ENCODE measurements at regions not wholly inside any gene's neighbourhood (a gene's known extent, or its start where the extent isn't known, plus 50 kb on each side); places are given as distances from the start of the nearest gene placed in this dataset.

DNA sequence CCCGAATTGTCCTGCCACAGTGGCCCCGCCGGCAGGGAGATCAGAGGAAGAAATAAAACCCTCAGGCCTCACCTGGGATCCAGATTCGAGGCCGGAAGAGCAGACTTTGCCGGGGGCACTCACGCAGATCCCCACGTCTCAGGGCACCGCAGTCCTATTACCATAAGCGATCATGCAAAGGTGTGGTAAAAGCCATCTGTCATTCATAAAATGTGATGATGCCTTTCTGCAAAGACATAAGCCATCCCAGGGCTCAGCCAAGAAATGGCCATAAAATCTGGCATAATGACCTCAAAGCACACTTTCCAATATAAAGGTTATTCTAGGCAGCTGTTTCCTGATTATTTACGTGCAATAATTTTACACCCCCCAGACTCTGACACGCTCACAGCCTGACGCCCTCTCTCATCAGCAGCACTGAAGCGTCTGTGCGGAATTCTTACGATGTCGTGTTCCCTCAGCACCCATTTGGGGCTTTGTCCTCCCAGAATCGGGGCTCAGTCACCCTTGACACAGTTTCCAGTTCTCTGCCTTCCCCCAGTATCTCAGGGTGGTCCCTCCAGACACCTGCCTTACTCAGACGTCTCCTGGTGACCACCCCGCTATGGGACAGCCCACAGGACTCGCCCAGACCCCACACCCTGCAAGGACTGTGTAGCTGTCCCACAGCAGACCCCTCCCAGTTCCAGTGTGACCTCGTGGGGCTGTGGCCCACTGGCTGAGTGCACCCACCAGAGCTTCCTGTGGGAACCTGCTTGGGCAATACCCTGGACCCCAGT lies 74.3 kb upstream of the FAM20C start:
- ATAC-seq (no peak), FAIRE-seq (no peak), DNase-seq (ENCODE audit: low read depth in 1 of 2, low spot score in 1 of 2) (no peak)
- peaks cover 12% of the 10 kb centered on the region; the same call in 2 of the 3 replicates for H3K9me3 ChIP-seq
- POLR2A ChIA-PET = no interaction called here
- H3K4me1 ChIP-seq = no peaks in the 10 kb centered on the region
- CTCF ChIA-PET = no interaction called here
- TF ChIP-seq HOXA7 (CRISPR knock-in tag; IDR thresholded peaks at IDR 0.05) (no peak), RFX5 (IDR thresholded peaks at IDR 0.05) (no peak), ZFP36 (IDR thresholded peaks at IDR 0.05; ENCODE audit: borderline replicate concordance, partially characterized antibody) (no peak), TP53 (CRISPR knock-in tag; IDR thresholded peaks at IDR 0.05) (no peak), FOXS1 (CRISPR knock-in tag; IDR thresholded peaks at IDR 0.05) (no peak), MAZ (IDR thresholded peaks at IDR 0.05; ENCODE audit: borderline replicate concordance, low read depth, low read length) (no peak), BHLHE40 (IDR thresholded peaks at IDR 0.05; ENCODE audit: low read depth, low read length) (no peak), CBX8 (IDR thresholded peaks at IDR 0.05) (no peak), MAFK (IDR thresholded peaks at IDR 0.05; ENCODE audit: partially characterized antibody) (no peak)
- TF ChIP-seq, protein P1, sequence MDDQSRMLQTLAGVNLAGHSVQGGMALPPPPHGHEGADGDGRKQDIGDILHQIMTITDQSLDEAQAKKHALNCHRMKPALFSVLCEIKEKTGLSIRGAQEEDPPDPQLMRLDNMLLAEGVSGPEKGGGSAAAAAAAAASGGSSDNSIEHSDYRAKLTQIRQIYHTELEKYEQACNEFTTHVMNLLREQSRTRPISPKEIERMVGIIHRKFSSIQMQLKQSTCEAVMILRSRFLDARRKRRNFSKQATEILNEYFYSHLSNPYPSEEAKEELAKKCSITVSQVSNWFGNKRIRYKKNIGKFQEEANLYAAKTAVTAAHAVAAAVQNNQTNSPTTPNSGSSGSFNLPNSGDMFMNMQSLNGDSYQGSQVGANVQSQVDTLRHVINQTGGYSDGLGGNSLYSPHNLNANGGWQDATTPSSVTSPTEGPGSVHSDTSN (IDR thresholded peaks at IDR 0.05) = no peak
- TF ChIP-seq, protein P2, sequence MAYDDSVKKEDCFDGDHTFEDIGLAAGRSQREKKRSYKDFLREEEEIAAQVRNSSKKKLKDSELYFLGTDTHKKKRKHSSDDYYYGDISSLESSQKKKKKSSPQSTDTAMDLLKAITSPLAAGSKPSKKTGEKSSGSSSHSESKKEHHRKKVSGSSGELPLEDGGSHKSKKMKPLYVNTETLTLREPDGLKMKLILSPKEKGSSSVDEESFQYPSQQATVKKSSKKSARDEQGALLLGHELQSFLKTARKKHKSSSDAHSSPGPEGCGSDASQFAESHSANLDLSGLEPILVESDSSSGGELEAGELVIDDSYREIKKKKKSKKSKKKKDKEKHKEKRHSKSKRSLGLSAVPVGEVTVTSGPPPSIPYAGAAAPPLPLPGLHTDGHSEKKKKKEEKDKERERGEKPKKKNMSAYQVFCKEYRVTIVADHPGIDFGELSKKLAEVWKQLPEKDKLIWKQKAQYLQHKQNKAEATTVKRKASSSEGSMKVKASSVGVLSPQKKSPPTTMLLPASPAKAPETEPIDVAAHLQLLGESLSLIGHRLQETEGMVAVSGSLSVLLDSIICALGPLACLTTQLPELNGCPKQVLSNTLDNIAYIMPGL (CRISPR knock-in tag; IDR thresholded peaks at IDR 0.05; ENCODE audit: borderline replicate concordance) = no peak
- TF ChIP-seq, protein P3, sequence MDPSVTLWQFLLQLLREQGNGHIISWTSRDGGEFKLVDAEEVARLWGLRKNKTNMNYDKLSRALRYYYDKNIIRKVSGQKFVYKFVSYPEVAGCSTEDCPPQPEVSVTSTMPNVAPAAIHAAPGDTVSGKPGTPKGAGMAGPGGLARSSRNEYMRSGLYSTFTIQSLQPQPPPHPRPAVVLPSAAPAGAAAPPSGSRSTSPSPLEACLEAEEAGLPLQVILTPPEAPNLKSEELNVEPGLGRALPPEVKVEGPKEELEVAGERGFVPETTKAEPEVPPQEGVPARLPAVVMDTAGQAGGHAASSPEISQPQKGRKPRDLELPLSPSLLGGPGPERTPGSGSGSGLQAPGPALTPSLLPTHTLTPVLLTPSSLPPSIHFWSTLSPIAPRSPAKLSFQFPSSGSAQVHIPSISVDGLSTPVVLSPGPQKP (IDR thresholded peaks at IDR 0.05; ENCODE audit: low read depth, low read length) = no peak
- no peak overlapping the region for H3K4me3 ChIP-seq
- H3K4me2 ChIP-seq = no peak overlapping the region
- H3K27ac ChIP-seq = no peak overlapping the region
- WGBS (ENCODE audit: missing lambda C conversion rate) = 72% methylated on average over 11 of the region's 22 CpGs

DNA sequence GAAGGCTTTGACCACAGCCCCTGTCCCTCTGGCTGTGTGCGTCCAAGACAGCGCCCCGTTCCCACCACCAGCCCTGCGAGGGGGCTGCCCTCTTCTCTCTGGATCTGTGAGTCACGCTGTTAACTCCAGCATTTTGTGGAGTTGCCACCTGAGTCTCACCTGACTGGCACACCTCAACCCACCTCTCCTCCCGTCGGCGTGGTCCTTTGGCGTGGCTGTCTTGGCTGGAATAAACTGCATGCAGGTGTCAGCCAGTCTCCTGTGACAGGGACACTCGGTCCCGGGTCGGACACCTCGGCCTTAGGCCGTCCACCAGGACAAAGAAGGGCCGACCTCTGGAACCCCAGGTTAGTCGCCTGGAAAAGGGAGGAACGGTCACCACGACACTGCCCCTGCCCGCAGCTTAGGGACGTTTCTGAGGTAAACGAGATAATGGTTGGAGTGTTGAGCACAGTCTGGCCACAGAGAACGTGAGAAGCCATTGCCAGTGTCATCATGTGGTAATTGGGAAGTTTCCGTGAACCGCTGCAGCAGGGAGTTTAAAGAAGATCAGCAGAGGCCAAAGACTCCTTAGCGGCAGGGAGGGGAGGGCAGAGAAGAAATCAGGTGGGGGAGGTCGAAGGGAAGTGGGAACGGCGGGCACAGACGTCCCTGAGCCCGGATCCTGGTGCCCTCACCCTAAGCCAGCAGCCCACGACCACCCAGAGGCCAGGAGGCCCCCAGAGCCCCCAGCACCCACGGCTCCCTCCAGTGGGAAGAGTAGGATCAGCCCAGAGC lies 73.6 kb upstream of the FAM20C start:
- WGBS (ENCODE audit: missing lambda C conversion rate) = 66% methylated on average over 31 of the region's 32 CpGs
- ATAC-seq = no peak
- POLR2A ChIA-PET = no interaction called here

More for the DNA sequence above, 73.6 kb upstream of the FAM20C start:
- FAIRE-seq (no peak), DNase-seq (ENCODE audit: low read depth in 1 of 2, low spot score in 1 of 2) (no peak)
- TF ChIP-seq, protein P4, sequence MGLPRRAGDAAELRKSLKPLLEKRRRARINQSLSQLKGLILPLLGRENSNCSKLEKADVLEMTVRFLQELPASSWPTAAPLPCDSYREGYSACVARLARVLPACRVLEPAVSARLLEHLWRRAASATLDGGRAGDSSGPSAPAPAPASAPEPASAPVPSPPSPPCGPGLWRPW (IDR thresholded peaks at IDR 0.05) = no peak
- no peak for TF ChIP-seq HEYL (CRISPR knock-in tag; IDR thresholded peaks at IDR 0.05)
- no peak for TF ChIP-seq RARB (CRISPR knock-in tag; IDR thresholded peaks at IDR 0.05)
- TF ChIP-seq, protein P3 (IDR thresholded peaks at IDR 0.05; ENCODE audit: low read depth, low read length) = no peak
- CTCF ChIA-PET = interaction anchor here (1.4 kb wide), 1 partner anchor 56 kb away, joined by 3 read pairs; no protein-coding TSS in a partner anchor
- no peak overlapping the region for H3K27ac ChIP-seq
- H3K4me3 ChIP-seq = no peak overlapping the region
- H3K9me3 ChIP-seq = peaks cover 9% of the 10 kb centered on the region; the same call in 1 of the 3 replicates
- H3K4me2 ChIP-seq = no peak overlapping the region
- H3K4me1 ChIP-seq = no peaks in the 10 kb centered on the region
